GM18502 (cell line): ENCODE measurements at regions not wholly inside any gene's neighbourhood (a gene's known extent, or its start where the extent isn't known, plus 50 kb on each side); places are given as distances from the start of the nearest gene placed in this dataset.
"Not testable (repeated sequence)": the region's sequence is repeated elsewhere in the genome, so short reads cannot be mapped to it uniquely, and the experiment has no call there.

Experiments used
- ATAC-seq: cut with Tn5 transposase; IDR thresholded peaks from one replicate; pipeline ENCODE4 v1.9.1; 2021; ENCODE audit warnings: mild to moderate bottlenecking; ENCODE audit not compliant: unreplicated experiment, poor library complexity

GRCh38 chr7:34207810-34208209, 302.5 kb downstream of the BMPER start:
- no peak for ATAC-seq

- ATAC-seq = no peak
These were observed 303.7 kb downstream of the BMPER start for GRCh38 chr7:34208878-34209621.

- no peak for ATAC-seq
These were observed 305.7 kb downstream of the BMPER start for GRCh38 chr7:34211018-34211417.

GRCh38 chr7:34217972-34218371, 312.6 kb downstream of the BMPER start:
- ATAC-seq = no peak

GRCh38 chr7:34219153-34219718, 313.9 kb downstream of the BMPER start:
- no peak for ATAC-seq

- no peak for ATAC-seq
These were observed 315.3 kb downstream of the BMPER start for GRCh38 chr7:34220506-34221185.

- ATAC-seq = no peak
These were observed 317.0 kb downstream of the BMPER start for GRCh38 chr7:34222316-34222715.

- ATAC-seq = no peak
These were observed 317.4 kb downstream of the BMPER start for GRCh38 chr7:34222722-34223121.

GRCh38 chr7:34224281-34224680, 318.9 kb downstream of the BMPER start:
- ATAC-seq = no peak

GRCh38 chr7:34225193-34225592, 319.9 kb downstream of the BMPER start:
- no peak for ATAC-seq

- ATAC-seq = no peak
These were observed 322.2 kb downstream of the BMPER start for GRCh38 chr7:34227525-34227924.

GRCh38 chr7:34235101-34235500, 329.8 kb downstream of the BMPER start:
- not testable (repeated sequence) for ATAC-seq

- ATAC-seq = no peak
These were observed 330.7 kb downstream of the BMPER start for GRCh38 chr7:34236057-34236456.

GRCh38 chr7:34236839-34237492, 331.6 kb downstream of the BMPER start:
- no peak for ATAC-seq

GRCh38 chr7:34237493-34237849, 332.1 kb downstream of the BMPER start:
- no peak for ATAC-seq

GRCh38 chr7:34240417-34240816, 335.1 kb downstream of the BMPER start:
- no peak for ATAC-seq

- no peak for ATAC-seq
These were observed 337.1 kb downstream of the BMPER start for GRCh38 chr7:34242391-34242790.

GRCh38 chr7:34245246-34245645, 339.9 kb downstream of the BMPER start:
- no peak for ATAC-seq

GRCh38 chr7:34247468-34247867, 342.1 kb downstream of the BMPER start:
- no peak for ATAC-seq

GRCh38 chr7:34249192-34249591, 343.9 kb downstream of the BMPER start:
- no peak for ATAC-seq

- ATAC-seq = no peak
These were observed 354.9 kb downstream of the BMPER start for GRCh38 chr7:34260279-34260678.
